GM21381 (cell line): ENCODE measurements at regions not wholly inside any gene's neighbourhood (a gene's known extent, or its start where the extent isn't known, plus 50 kb on each side); places are given as distances from the start of the nearest gene placed in this dataset.

Experiments used
- ATAC-seq: cut with Tn5 transposase; IDR thresholded peaks from one replicate; pipeline ENCODE4 v1.9.1; 2021; ENCODE audit warnings: mild to moderate bottlenecking, moderate library complexity; ENCODE audit not compliant: unreplicated experiment

GRCh38 chr12:30828686-30829085 is 73.9 kb upstream of the CAPRIN2 start:
- no peak for ATAC-seq

- ATAC-seq, result no peak
Measured at GRCh38 chr12:30827101-30828066, 72.6 kb upstream of the CAPRIN2 start.

GRCh38 chr12:30826276-30826675 is 71.5 kb upstream of the CAPRIN2 start:
- ATAC-seq, result no peak

GRCh38 chr12:30825341-30825740 is 70.6 kb upstream of the CAPRIN2 start:
- ATAC-seq, result no peak

- ATAC-seq, result no peak
Measured at GRCh38 chr12:30824311-30824710, 69.6 kb upstream of the CAPRIN2 start.

GRCh38 chr12:30823764-30824163 is 69.0 kb upstream of the CAPRIN2 start:
- ATAC-seq, result no peak

GRCh38 chr12:30823156-30823699 is 68.5 kb upstream of the CAPRIN2 start:
- peak; percentile 54 for ATAC-seq

GRCh38 chr12:30822385-30823155 is 67.8 kb upstream of the CAPRIN2 start:
- peak; percentile 68 for ATAC-seq

GRCh38 chr12:30820406-30820946 is 65.7 kb upstream of the CAPRIN2 start:
- no peak for ATAC-seq

GRCh38 chr12:30818562-30818961 is 63.8 kb upstream of the CAPRIN2 start:
- no peak for ATAC-seq

GRCh38 chr12:30816742-30817465 is 62.2 kb upstream of the CAPRIN2 start:
- ATAC-seq, result no peak

GRCh38 chr12:30814295-30814655 is 59.5 kb upstream of the CAPRIN2 start:
- no peak for ATAC-seq

GRCh38 chr12:30813525-30814294 is 59.0 kb upstream of the CAPRIN2 start:
- ATAC-seq, result no peak

GRCh38 chr12:30811966-30812365 is 57.2 kb upstream of the CAPRIN2 start:
- ATAC-seq, result no peak

GRCh38 chr12:30810918-30811317 is 56.2 kb upstream of the CAPRIN2 start:
- ATAC-seq, result no peak

- no peak for ATAC-seq
Measured at GRCh38 chr12:30807695-30808034, 52.9 kb upstream of the CAPRIN2 start.

- ATAC-seq, result peak; percentile 86
Measured at GRCh38 chr12:30806989-30807694, 52.4 kb upstream of the CAPRIN2 start.

GRCh38 chr12:30805959-30806358 is 51.2 kb upstream of the CAPRIN2 start:
- ATAC-seq, result no peak
